Liver (tissue), 3 donors: ENCODE measurements at regions not wholly inside any gene's neighbourhood (a gene's known extent, or its start where the extent isn't known, plus 50 kb on each side); places are given as distances from the start of the nearest gene placed in this dataset.

Source experiments
- CTCF ChIP-seq: fragments of 150-350 bp; IDR thresholded peaks from 2 replicates; pipeline ENCODE4 v1.5.1; 2017; ENCODE audit warnings: improper control_type of control experiment, low read depth, low read length; ENCODE audit not compliant: missing input control
- GABPA ChIP-seq, 2 donors: IDR thresholded peaks in 1 of 2; conservative IDR thresholded peaks in 1 of 2; 2 replicates each; pipeline ENCODE4 v1.6.1; 2016; ENCODE audit warnings: antibody characterized with exemption in 2 of 2, mild to moderate bottlenecking in 1 of 2, moderate library complexity in 1 of 2
- JUND ChIP-seq, 2 donors: IDR thresholded peaks; 2 replicates each; pipeline ENCODE4 v1.6.1; 2016; ENCODE audit warnings: antibody characterized with exemption in 2 of 2
- MAX ChIP-seq: IDR thresholded peaks from 2 replicates; pipeline ENCODE4 v1.6.1; 2016; ENCODE audit warnings: antibody characterized with exemption
- RAD21 ChIP-seq, 2 donors: IDR thresholded peaks; 2 replicates each; pipeline ENCODE4 v1.6.1; 2016; ENCODE audit warnings: antibody characterized with exemption in 2 of 2, mild to moderate bottlenecking in 2 of 2
- SP1 ChIP-seq: IDR thresholded peaks from 2 replicates; pipeline ENCODE4 v1.6.1; 2018; ENCODE audit warnings: antibody characterized with exemption, mild to moderate bottlenecking
- YY1 ChIP-seq: IDR thresholded peaks from 2 replicates; pipeline ENCODE4 v1.6.1; 2016; ENCODE audit warnings: antibody characterized with exemption, mild to moderate bottlenecking
- TF ChIP-seq, protein P1 (sequence below): IDR thresholded peaks from 2 replicates; pipeline ENCODE4 v1.6.1; 2016; ENCODE audit warnings: antibody characterized with exemption
- TF ChIP-seq, protein P2 (sequence below): IDR thresholded peaks from 2 replicates; pipeline ENCODE4 v1.6.1; 2016; ENCODE audit warnings: antibody characterized with exemption, mild to moderate bottlenecking
- donor health status: healthy.
- donor health status: healthy.

- TF ChIP-seq CTCF, result no peak
- TF ChIP-seq SP1, result no peak
- TF ChIP-seq, protein P1, sequence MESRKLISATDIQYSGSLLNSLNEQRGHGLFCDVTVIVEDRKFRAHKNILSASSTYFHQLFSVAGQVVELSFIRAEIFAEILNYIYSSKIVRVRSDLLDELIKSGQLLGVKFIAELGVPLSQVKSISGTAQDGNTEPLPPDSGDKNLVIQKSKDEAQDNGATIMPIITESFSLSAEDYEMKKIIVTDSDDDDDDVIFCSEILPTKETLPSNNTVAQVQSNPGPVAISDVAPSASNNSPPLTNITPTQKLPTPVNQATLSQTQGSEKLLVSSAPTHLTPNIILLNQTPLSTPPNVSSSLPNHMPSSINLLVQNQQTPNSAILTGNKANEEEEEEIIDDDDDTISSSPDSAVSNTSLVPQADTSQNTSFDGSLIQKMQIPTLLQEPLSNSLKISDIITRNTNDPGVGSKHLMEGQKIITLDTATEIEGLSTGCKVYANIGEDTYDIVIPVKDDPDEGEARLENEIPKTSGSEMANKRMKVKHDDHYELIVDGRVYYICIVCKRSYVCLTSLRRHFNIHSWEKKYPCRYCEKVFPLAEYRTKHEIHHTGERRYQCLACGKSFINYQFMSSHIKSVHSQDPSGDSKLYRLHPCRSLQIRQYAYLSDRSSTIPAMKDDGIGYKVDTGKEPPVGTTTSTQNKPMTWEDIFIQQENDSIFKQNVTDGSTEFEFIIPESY, result no peak
- no peak for TF ChIP-seq YY1
- TF ChIP-seq MAX, result no peak
- no peak for TF ChIP-seq RAD21 (IDR thresholded peaks at IDR 0.05)
- no peak for TF ChIP-seq GABPA (IDR thresholded peaks at IDR 0.05 in 1 of 2, conservative IDR thresholded peaks at IDR 0.05 in 1 of 2)
- TF ChIP-seq JUND (IDR thresholded peaks at IDR 0.05), result no peak
- TF ChIP-seq, protein P2, sequence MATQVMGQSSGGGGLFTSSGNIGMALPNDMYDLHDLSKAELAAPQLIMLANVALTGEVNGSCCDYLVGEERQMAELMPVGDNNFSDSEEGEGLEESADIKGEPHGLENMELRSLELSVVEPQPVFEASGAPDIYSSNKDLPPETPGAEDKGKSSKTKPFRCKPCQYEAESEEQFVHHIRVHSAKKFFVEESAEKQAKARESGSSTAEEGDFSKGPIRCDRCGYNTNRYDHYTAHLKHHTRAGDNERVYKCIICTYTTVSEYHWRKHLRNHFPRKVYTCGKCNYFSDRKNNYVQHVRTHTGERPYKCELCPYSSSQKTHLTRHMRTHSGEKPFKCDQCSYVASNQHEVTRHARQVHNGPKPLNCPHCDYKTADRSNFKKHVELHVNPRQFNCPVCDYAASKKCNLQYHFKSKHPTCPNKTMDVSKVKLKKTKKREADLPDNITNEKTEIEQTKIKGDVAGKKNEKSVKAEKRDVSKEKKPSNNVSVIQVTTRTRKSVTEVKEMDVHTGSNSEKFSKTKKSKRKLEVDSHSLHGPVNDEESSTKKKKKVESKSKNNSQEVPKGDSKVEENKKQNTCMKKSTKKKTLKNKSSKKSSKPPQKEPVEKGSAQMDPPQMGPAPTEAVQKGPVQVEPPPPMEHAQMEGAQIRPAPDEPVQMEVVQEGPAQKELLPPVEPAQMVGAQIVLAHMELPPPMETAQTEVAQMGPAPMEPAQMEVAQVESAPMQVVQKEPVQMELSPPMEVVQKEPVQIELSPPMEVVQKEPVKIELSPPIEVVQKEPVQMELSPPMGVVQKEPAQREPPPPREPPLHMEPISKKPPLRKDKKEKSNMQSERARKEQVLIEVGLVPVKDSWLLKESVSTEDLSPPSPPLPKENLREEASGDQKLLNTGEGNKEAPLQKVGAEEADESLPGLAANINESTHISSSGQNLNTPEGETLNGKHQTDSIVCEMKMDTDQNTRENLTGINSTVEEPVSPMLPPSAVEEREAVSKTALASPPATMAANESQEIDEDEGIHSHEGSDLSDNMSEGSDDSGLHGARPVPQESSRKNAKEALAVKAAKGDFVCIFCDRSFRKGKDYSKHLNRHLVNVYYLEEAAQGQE, result no peak
Observed at GRCh38 chr15:25239471-25240345, 199.1 kb downstream of the UBE3A start.
